ENCODE measurements at regions not wholly inside any gene's neighbourhood (a gene's known extent, or its start where the extent isn't known, plus 50 kb on each side); places are given as distances from the start of the nearest gene placed in this dataset.
"Not testable (repeated sequence)": the region's sequence is repeated elsewhere in the genome, so short reads cannot be mapped to it uniquely, and the experiment has no call there.

GRCh38 chrX:139327355-139327754 is 203.2 kb upstream of the F9 start:
- no peak for DNase-seq
- ATAC-seq (replicated peaks) = no peak
- Mint-ChIP-seq H3K27me3 (no peaks in the 10 kb centered on the region), H3K4me3 (no peak overlapping the region), H3K27ac (no peak overlapping the region), H3K9me3 (no peaks in the 10 kb centered on the region), H3K4me1 (ENCODE audit: low read depth in 2 of 2) (no peaks in the 10 kb centered on the region), H3K36me3 (ENCODE audit: insufficient read depth) (no peaks in the 10 kb centered on the region)

GRCh38 chrX:139324756-139325155 is 205.8 kb upstream of the F9 start:
- Mint-ChIP-seq H3K27ac (no peak overlapping the region), H3K36me3 (ENCODE audit: insufficient read depth) (no peaks in the 10 kb centered on the region), H3K4me3 (no peak overlapping the region), H3K9me3 (no peaks in the 10 kb centered on the region), H3K27me3 (no peaks in the 10 kb centered on the region), H3K4me1 (ENCODE audit: low read depth in 2 of 2) (no peaks in the 10 kb centered on the region)
- ATAC-seq (replicated peaks) (no peak), DNase-seq (no peak)

GRCh38 chrX:139320661-139321354 is 209.7 kb upstream of the F9 start:
- not testable (repeated sequence) for H3K27ac Mint-ChIP-seq; H3K9me3 Mint-ChIP-seq; H3K27me3 Mint-ChIP-seq; H3K4me1 Mint-ChIP-seq (ENCODE audit: low read depth in 2 of 2); H3K36me3 Mint-ChIP-seq (ENCODE audit: insufficient read depth); DNase-seq; H3K4me3 Mint-ChIP-seq; ATAC-seq (replicated peaks)

- H3K9me3 Mint-ChIP-seq; DNase-seq; H3K4me3 Mint-ChIP-seq; H3K27ac Mint-ChIP-seq; H3K27me3 Mint-ChIP-seq; H3K36me3 Mint-ChIP-seq (ENCODE audit: insufficient read depth); H3K4me1 Mint-ChIP-seq (ENCODE audit: low read depth in 2 of 2); ATAC-seq (replicated peaks): not testable (repeated sequence)
Measured at GRCh38 chrX:139306675-139307074, 223.9 kb upstream of the F9 start.

GRCh38 chrX:139304471-139304870 is 226.1 kb upstream of the F9 start:
- Mint-ChIP-seq H3K27ac (no peak overlapping the region), H3K36me3 (ENCODE audit: insufficient read depth) (peaks cover 3% of the 10 kb centered on the region), H3K27me3 (no peaks in the 10 kb centered on the region), H3K9me3 (peaks cover 0 to 2% of the 10 kb centered on the region in 2 donors), H3K4me1 (ENCODE audit: low read depth in 2 of 2) (no peaks in the 10 kb centered on the region), H3K4me3 (no peak overlapping the region)
- ATAC-seq (replicated peaks) = no peak
- DNase-seq = no peak

GRCh38 chrX:139299309-139299708 is 231.2 kb upstream of the F9 start:
- Mint-ChIP-seq H3K9me3 (no peaks in the 10 kb centered on the region), H3K27ac (no peak overlapping the region), H3K36me3 (ENCODE audit: insufficient read depth) (no peaks in the 10 kb centered on the region), H3K4me1 (ENCODE audit: low read depth in 2 of 2) (no peaks in the 10 kb centered on the region), H3K4me3 (no peak overlapping the region), H3K27me3 (no peaks in the 10 kb centered on the region)
- ATAC-seq (replicated peaks) = no peak
- no peak for DNase-seq

GRCh38 chrX:139298437-139298836 is 232.1 kb upstream of the F9 start:
- Mint-ChIP-seq H3K27ac (no peak overlapping the region), H3K36me3 (ENCODE audit: insufficient read depth) (no peaks in the 10 kb centered on the region), H3K27me3 (no peaks in the 10 kb centered on the region), H3K4me1 (ENCODE audit: low read depth in 2 of 2) (no peaks in the 10 kb centered on the region), H3K4me3 (no peak overlapping the region), H3K9me3 (no peaks in the 10 kb centered on the region)
- ATAC-seq (replicated peaks) (no peak), DNase-seq (no peak)

GRCh38 chrX:139297638-139298037 is 232.9 kb upstream of the F9 start:
- Mint-ChIP-seq H3K4me3 (no peak overlapping the region), H3K36me3 (ENCODE audit: insufficient read depth) (no peaks in the 10 kb centered on the region)
- ATAC-seq (replicated peaks) = no peak

GRCh38 chrX:139293991-139294390 is 236.5 kb upstream of the F9 start:
- no peaks in the 10 kb centered on the region for H3K27me3 Mint-ChIP-seq
- no peak overlapping the region for H3K27ac Mint-ChIP-seq
- no peaks in the 10 kb centered on the region for H3K4me1 Mint-ChIP-seq (ENCODE audit: low read depth in 2 of 2)
- H3K4me3 Mint-ChIP-seq = no peak overlapping the region
- ATAC-seq (replicated peaks) = no peak
- DNase-seq = no peak
- no peaks in the 10 kb centered on the region for H3K9me3 Mint-ChIP-seq
- no peaks in the 10 kb centered on the region for H3K36me3 Mint-ChIP-seq (ENCODE audit: insufficient read depth)

More at GRCh38 chrX:139297638-139298037, 232.9 kb upstream of the F9 start:
- DNase-seq = no peak
- no peaks in the 10 kb centered on the region for H3K9me3 Mint-ChIP-seq
- H3K27me3 Mint-ChIP-seq = no peaks in the 10 kb centered on the region
- no peak overlapping the region for H3K27ac Mint-ChIP-seq
- no peaks in the 10 kb centered on the region for H3K4me1 Mint-ChIP-seq (ENCODE audit: low read depth in 2 of 2)

GRCh38 chrX:139290310-139290709 is 240.2 kb upstream of the F9 start:
- no peak for ATAC-seq (replicated peaks)
- Mint-ChIP-seq H3K27me3 (no peaks in the 10 kb centered on the region), H3K4me3 (no peak overlapping the region), H3K4me1 (ENCODE audit: low read depth in 2 of 2) (no peaks in the 10 kb centered on the region), H3K36me3 (ENCODE audit: insufficient read depth) (no peaks in the 10 kb centered on the region), H3K27ac (no peak overlapping the region), H3K9me3 (no peaks in the 10 kb centered on the region)
- no peak for DNase-seq

GRCh38 chrX:139287155-139287924 is 243.2 kb upstream of the F9 start:
- Mint-ChIP-seq H3K4me1 (ENCODE audit: low read depth in 2 of 2) (no peaks in the 10 kb centered on the region), H3K27ac (no peak overlapping the region), H3K9me3 (no peaks in the 10 kb centered on the region), H3K4me3 (no peak overlapping the region), H3K36me3 (ENCODE audit: insufficient read depth) (no peaks in the 10 kb centered on the region), H3K27me3 (no peaks in the 10 kb centered on the region)
- no peak for ATAC-seq (replicated peaks)
- DNase-seq = no peak

- DNase-seq (no peak), ATAC-seq (replicated peaks) (no peak)
- Mint-ChIP-seq H3K4me3 (no peak overlapping the region), H3K9me3 (no peaks in the 10 kb centered on the region), H3K27me3 (no peaks in the 10 kb centered on the region), H3K4me1 (ENCODE audit: low read depth in 2 of 2) (no peaks in the 10 kb centered on the region), H3K27ac (no peak overlapping the region), H3K36me3 (ENCODE audit: insufficient read depth) (no peaks in the 10 kb centered on the region)
Measured at GRCh38 chrX:139286342-139286741, 244.2 kb upstream of the F9 start.

- no peak overlapping the region for H3K4me3 Mint-ChIP-seq
- H3K36me3 Mint-ChIP-seq (ENCODE audit: insufficient read depth) = no peaks in the 10 kb centered on the region
- H3K27ac Mint-ChIP-seq = no peak overlapping the region
- H3K4me1 Mint-ChIP-seq (ENCODE audit: low read depth in 2 of 2) = no peaks in the 10 kb centered on the region
- no peak for ATAC-seq (replicated peaks)
- DNase-seq = no peak
- no peaks in the 10 kb centered on the region for H3K9me3 Mint-ChIP-seq
- H3K27me3 Mint-ChIP-seq = no peaks in the 10 kb centered on the region
Measured at GRCh38 chrX:139267851-139268250, 262.7 kb upstream of the F9 start.

GRCh38 chrX:139246295-139246694 is 284.2 kb upstream of the F9 start:
- H3K4me3 Mint-ChIP-seq = no peak overlapping the region
- H3K27me3 Mint-ChIP-seq = no peaks in the 10 kb centered on the region
- H3K27ac Mint-ChIP-seq = no peak overlapping the region
- ATAC-seq (replicated peaks) = no peak
- no peaks in the 10 kb centered on the region for H3K9me3 Mint-ChIP-seq
- H3K4me1 Mint-ChIP-seq (ENCODE audit: low read depth in 2 of 2) = no peaks in the 10 kb centered on the region
- no peak for DNase-seq
- H3K36me3 Mint-ChIP-seq (ENCODE audit: insufficient read depth) = no peaks in the 10 kb centered on the region

Data from effector memory CD8-positive, alpha-beta T cell (primary cell).